Esophagus muscularis mucosa (tissue), 4 donors: ENCODE measurements at regions not wholly inside any gene's neighbourhood (a gene's known extent, or its start where the extent isn't known, plus 50 kb on each side); places are given as distances from the start of the nearest gene placed in this dataset.

Source experiments
- EP300 ChIP-seq: sonication (generic); formaldehyde crosslinking; IDR thresholded peaks from one replicate; pipeline ENCODE4 v1.6.1; 2017; ENCODE audit warnings: antibody characterized with exemption
- POLR2A ChIP-seq: fragments of 450-650 bp; IDR thresholded peaks from one replicate; pipeline ENCODE4 v1.6.1; 2017; ENCODE audit warnings: antibody characterized with exemption, moderate library complexity, mild to moderate bottlenecking, low read depth
- POLR2AphosphoS5 ChIP-seq, 2 donors: sonication (generic); formaldehyde crosslinking; IDR thresholded peaks; one replicate each; pipeline ENCODE4 v1.6.1; 2017; ENCODE audit warnings: antibody characterized with exemption in 2 of 2
- TF ChIP-seq, protein P1 (sequence below), 3 experiments: fragments of 200-600 bp in 2 of 3; fragments of 450-650 bp in 1 of 3; sonication (generic) in 2 of 3; IDR thresholded peaks; one replicate each; pipeline ENCODE4 v1.5.1; 2017 to 2019; ENCODE audit warnings: antibody characterized with exemption in 3 of 3, mild to moderate bottlenecking in 2 of 3, moderate library complexity in 1 of 3

DNA sequence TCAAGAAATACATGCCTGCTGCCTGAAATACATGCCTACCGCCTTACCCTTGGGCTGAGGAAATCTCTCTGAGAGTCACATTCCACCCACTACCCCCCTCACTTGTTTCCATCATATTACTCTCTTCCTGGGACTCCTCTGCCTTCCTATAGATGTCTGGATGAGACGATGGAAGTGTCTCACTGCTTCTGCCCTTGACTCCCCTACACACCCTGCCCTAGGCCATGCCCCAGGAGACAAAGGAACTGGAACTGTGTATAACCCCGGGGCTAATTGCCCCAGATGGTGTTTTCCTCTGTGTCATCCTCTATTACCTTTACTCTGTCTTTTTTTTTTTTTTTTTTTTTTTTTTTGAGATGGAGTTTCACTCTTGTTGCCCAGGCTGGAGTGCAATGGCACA is 102.0 kb downstream of the GTPBP8 start:
- TF ChIP-seq, protein P1, sequence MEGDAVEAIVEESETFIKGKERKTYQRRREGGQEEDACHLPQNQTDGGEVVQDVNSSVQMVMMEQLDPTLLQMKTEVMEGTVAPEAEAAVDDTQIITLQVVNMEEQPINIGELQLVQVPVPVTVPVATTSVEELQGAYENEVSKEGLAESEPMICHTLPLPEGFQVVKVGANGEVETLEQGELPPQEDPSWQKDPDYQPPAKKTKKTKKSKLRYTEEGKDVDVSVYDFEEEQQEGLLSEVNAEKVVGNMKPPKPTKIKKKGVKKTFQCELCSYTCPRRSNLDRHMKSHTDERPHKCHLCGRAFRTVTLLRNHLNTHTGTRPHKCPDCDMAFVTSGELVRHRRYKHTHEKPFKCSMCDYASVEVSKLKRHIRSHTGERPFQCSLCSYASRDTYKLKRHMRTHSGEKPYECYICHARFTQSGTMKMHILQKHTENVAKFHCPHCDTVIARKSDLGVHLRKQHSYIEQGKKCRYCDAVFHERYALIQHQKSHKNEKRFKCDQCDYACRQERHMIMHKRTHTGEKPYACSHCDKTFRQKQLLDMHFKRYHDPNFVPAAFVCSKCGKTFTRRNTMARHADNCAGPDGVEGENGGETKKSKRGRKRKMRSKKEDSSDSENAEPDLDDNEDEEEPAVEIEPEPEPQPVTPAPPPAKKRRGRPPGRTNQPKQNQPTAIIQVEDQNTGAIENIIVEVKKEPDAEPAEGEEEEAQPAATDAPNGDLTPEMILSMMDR (IDR thresholded peaks at IDR 0.05): no peak
- TF ChIP-seq POLR2A: no peak
- no peak for TF ChIP-seq EP300
- no peak for TF ChIP-seq POLR2AphosphoS5 (IDR thresholded peaks at IDR 0.05)
